ENCODE measurements at regions not wholly inside any gene's neighbourhood (a gene's known extent, or its start where the extent isn't known, plus 50 kb on each side); places are given as distances from the start of the nearest gene placed in this dataset.
"Not testable (repeated sequence)": the region's sequence is repeated elsewhere in the genome, so short reads cannot be mapped to it uniquely, and the experiment has no call there.

GRCh38 chr6:16947375-16948015 is 154.4 kb upstream of the STMND1 start:
- DNase-seq (ENCODE audit: low read depth) = peak; percentile 99

GRCh38 chr6:16944596-16944995 is 157.3 kb upstream of the STMND1 start:
- DNase-seq (ENCODE audit: low read depth) = no peak

- DNase-seq (ENCODE audit: low read depth) = no peak
Measured at GRCh38 chr6:16939839-16940238, 162.0 kb upstream of the STMND1 start.

GRCh38 chr6:16939351-16939750 is 162.5 kb upstream of the STMND1 start:
- DNase-seq (ENCODE audit: low read depth) = no peak

GRCh38 chr6:16936893-16937292 is 165.0 kb upstream of the STMND1 start:
- no peak for DNase-seq (ENCODE audit: low read depth)

GRCh38 chr6:16933961-16934360 is 167.9 kb upstream of the STMND1 start:
- no peak for DNase-seq (ENCODE audit: low read depth)

- no peak for DNase-seq (ENCODE audit: low read depth)
Measured at GRCh38 chr6:16933532-16933931, 168.3 kb upstream of the STMND1 start.

- DNase-seq (ENCODE audit: low read depth) = no peak
Measured at GRCh38 chr6:16932920-16933319, 168.9 kb upstream of the STMND1 start.

GRCh38 chr6:16931079-16931478 is 169.8 kb upstream of the ATXN1 start:
- DNase-seq (ENCODE audit: low read depth) = not testable (repeated sequence)

- no peak for DNase-seq (ENCODE audit: low read depth)
Measured at GRCh38 chr6:16930432-16930831, 169.2 kb upstream of the ATXN1 start.

GRCh38 chr6:16929809-16930208 is 168.5 kb upstream of the ATXN1 start:
- DNase-seq (ENCODE audit: low read depth) = peak; percentile 98

- no peak for DNase-seq (ENCODE audit: low read depth)
Measured at GRCh38 chr6:16928387-16928786, 167.1 kb upstream of the ATXN1 start.

GRCh38 chr6:16927205-16927604 is 165.9 kb upstream of the ATXN1 start:
- no peak for DNase-seq (ENCODE audit: low read depth)

- no peak for DNase-seq (ENCODE audit: low read depth)
Measured at GRCh38 chr6:16925461-16925860, 164.2 kb upstream of the ATXN1 start.

- no peak for DNase-seq (ENCODE audit: low read depth)
Measured at GRCh38 chr6:16922282-16922681, 161.0 kb upstream of the ATXN1 start.

GRCh38 chr6:16921399-16922110 is 160.3 kb upstream of the ATXN1 start:
- DNase-seq (ENCODE audit: low read depth) = no peak

- DNase-seq (ENCODE audit: low read depth) = no peak
Measured at GRCh38 chr6:16918586-16918985, 157.3 kb upstream of the ATXN1 start.

- no peak for DNase-seq (ENCODE audit: low read depth)
Measured at GRCh38 chr6:16914184-16914583, 152.9 kb upstream of the ATXN1 start.

GRCh38 chr6:16912756-16913155 is 151.5 kb upstream of the ATXN1 start:
- DNase-seq (ENCODE audit: low read depth) = no peak

- no peak for DNase-seq (ENCODE audit: low read depth)
Measured at GRCh38 chr6:16911088-16911487, 149.8 kb upstream of the ATXN1 start.

- DNase-seq (ENCODE audit: low read depth) = no peak
Measured at GRCh38 chr6:16909658-16910360, 148.5 kb upstream of the ATXN1 start.

- DNase-seq (ENCODE audit: low read depth) = no peak
Measured at GRCh38 chr6:16907991-16908390, 146.7 kb upstream of the ATXN1 start.

- no peak for DNase-seq (ENCODE audit: low read depth)
Measured at GRCh38 chr6:16904957-16905356, 143.7 kb upstream of the ATXN1 start.
